Type B pancreatic cell (in vitro differentiated cells): ENCODE measurements at regions not wholly inside any gene's neighbourhood (a gene's known extent, or its start where the extent isn't known, plus 50 kb on each side); places are given as distances from the start of the nearest gene placed in this dataset.

Experiments
- DNase-seq: peaks from one replicate; pipeline ENCODE4 v3.0.0; 2021; ENCODE audit warnings: mixed read lengths; ENCODE audit not compliant: unreplicated experiment; ENCODE audit errors: extremely low spot score
- H3K27ac Mint-ChIP-seq: 2 replicates; pipeline ENCODE4 v1.8.0; 2021; ENCODE audit warnings: mild to moderate bottlenecking, mixed read lengths
- H3K27me3 Mint-ChIP-seq: 2 replicates; pipeline ENCODE4 v1.8.0; 2021; ENCODE audit warnings: mixed read lengths
- H3K36me3 Mint-ChIP-seq: 2 replicates; pipeline ENCODE4 v1.8.0; 2021; ENCODE audit warnings: mixed read lengths
- H3K4me1 Mint-ChIP-seq: one replicate; pipeline ENCODE4 v1.8.0; 2021; ENCODE audit warnings: mixed read lengths; ENCODE audit not compliant: unreplicated experiment
- H3K4me3 Mint-ChIP-seq: 2 replicates; pipeline ENCODE4 v1.8.0; 2021; ENCODE audit warnings: mild to moderate bottlenecking, mixed read lengths
- H3K9me3 Mint-ChIP-seq: 2 replicates; pipeline ENCODE4 v1.8.0; 2021; ENCODE audit warnings: mixed read lengths
- TF ChIP-seq, protein P1 (sequence below): fragments of 200-600 bp; sonication (generic); conservative IDR thresholded peaks from 2 replicates; pipeline ENCODE4 v1.5.0; 2021; ENCODE audit warnings: antibody characterized with exemption, mild to moderate bottlenecking

DNA sequence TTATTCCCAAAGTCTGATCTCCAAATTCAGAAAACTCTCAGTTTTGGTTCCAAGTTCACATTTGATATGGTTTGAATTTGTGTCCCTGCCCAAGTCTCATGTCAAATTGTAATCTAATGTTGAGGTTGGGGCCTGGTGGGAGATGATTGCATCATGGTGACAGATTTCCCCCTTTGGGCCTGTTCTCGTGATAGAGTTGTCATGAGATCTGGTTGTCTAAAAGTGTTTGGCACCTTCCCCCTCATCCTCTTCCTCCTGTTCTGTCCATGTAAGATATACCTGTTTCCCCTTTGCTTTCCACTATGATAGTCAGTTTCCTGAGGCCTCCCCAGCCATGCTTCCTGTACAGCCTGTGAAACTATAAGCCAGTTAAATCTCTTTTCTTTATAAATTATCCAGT is 138.6 kb downstream of the ARL4A start:
- H3K27ac Mint-ChIP-seq: no peak overlapping the region
- no peaks in the 10 kb centered on the region for H3K36me3 Mint-ChIP-seq
- TF ChIP-seq, protein P1, sequence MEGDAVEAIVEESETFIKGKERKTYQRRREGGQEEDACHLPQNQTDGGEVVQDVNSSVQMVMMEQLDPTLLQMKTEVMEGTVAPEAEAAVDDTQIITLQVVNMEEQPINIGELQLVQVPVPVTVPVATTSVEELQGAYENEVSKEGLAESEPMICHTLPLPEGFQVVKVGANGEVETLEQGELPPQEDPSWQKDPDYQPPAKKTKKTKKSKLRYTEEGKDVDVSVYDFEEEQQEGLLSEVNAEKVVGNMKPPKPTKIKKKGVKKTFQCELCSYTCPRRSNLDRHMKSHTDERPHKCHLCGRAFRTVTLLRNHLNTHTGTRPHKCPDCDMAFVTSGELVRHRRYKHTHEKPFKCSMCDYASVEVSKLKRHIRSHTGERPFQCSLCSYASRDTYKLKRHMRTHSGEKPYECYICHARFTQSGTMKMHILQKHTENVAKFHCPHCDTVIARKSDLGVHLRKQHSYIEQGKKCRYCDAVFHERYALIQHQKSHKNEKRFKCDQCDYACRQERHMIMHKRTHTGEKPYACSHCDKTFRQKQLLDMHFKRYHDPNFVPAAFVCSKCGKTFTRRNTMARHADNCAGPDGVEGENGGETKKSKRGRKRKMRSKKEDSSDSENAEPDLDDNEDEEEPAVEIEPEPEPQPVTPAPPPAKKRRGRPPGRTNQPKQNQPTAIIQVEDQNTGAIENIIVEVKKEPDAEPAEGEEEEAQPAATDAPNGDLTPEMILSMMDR: no peak
- no peaks in the 10 kb centered on the region for H3K27me3 Mint-ChIP-seq
- no peak for DNase-seq
- H3K4me3 Mint-ChIP-seq: no peak overlapping the region
- no peaks in the 10 kb centered on the region for H3K9me3 Mint-ChIP-seq
- H3K4me1 Mint-ChIP-seq: no peaks in the 10 kb centered on the region

DNA sequence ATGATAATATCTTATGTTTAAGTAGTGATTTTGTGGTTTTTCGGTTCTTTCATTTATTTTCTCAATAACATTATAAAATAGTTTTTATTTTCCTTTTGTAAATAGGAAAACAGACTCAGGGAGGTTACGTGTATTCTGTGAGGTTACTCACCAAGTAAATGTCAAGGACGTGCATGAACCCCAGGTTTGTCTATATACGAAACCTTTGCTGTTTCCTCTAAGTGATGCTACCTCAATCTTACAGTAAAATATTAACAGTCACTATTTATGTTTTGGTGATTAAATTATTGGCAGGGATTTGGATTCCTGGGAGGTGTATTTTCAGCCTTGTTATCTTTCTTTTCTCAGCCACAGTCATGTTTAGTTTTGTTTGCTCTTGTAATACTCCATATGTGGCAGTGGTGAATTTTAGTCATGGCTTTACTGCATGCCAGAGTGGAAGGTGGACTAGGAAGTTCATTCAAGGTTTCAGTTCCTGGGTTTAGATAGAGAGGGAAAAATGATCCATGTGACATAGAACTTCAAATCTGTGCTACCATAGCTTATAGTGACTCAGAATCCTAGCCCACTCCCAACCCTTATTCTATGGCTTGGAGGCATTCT is 139.9 kb downstream of the ARL4A start:
- Mint-ChIP-seq H3K36me3 (no peaks in the 10 kb centered on the region), H3K27ac (no peak overlapping the region), H3K4me1 (no peaks in the 10 kb centered on the region), H3K9me3 (no peaks in the 10 kb centered on the region), H3K27me3 (no peaks in the 10 kb centered on the region), H3K4me3 (no peak overlapping the region)
- no peak for DNase-seq
- TF ChIP-seq, protein P1: no peak

DNA sequence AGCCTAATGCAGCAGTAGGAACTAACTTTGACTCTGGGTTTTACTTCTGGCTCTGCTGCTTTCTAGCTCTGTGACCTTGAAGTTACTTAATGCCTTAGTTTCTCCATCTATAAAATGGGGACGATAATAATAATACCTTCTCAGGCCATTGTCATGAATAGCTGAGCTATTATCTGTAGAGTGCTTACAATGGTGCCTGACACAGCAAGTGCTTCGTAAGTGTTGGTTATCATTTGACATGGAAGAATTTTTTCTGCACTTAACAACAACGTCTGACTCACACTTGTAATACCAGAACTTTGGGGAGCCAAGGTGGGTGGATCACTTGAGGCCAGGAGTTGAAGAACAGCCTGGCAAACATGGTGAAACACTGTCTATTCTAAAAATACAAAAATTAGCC is 140.5 kb downstream of the ARL4A start:
- H3K36me3 Mint-ChIP-seq: no peaks in the 10 kb centered on the region
- no peaks in the 10 kb centered on the region for H3K4me1 Mint-ChIP-seq
- H3K27me3 Mint-ChIP-seq: no peaks in the 10 kb centered on the region
- TF ChIP-seq, protein P1: no peak
- H3K9me3 Mint-ChIP-seq: peaks cover 2% of the 10 kb centered on the region
- H3K27ac Mint-ChIP-seq: no peak overlapping the region
- no peak for DNase-seq
- no peak overlapping the region for H3K4me3 Mint-ChIP-seq

DNA sequence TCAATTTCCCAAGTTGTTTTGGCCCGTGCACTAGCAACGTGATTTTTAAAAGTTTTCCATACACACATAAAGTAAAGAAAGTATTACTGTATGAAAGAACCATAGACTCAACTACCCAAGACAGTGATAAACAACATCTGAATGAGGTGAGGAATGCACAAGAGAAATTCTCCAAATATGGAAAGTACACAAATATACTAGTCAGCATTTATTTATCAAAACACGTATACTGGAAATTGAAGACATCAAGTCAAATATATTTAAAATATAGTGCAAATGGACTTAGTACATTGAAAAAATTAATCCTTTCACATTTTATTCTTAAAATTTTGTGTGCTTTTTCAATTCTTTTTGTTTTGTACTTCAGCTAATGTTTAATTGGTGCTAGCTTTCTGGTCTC is 143.6 kb downstream of the ARL4A start:
- Mint-ChIP-seq H3K4me3 (no peak overlapping the region), H3K27ac (no peak overlapping the region), H3K36me3 (no peaks in the 10 kb centered on the region), H3K9me3 (peaks cover 9% of the 10 kb centered on the region), H3K27me3 (no peaks in the 10 kb centered on the region), H3K4me1 (no peaks in the 10 kb centered on the region)
- DNase-seq: no peak
- TF ChIP-seq, protein P1: no peak

DNA sequence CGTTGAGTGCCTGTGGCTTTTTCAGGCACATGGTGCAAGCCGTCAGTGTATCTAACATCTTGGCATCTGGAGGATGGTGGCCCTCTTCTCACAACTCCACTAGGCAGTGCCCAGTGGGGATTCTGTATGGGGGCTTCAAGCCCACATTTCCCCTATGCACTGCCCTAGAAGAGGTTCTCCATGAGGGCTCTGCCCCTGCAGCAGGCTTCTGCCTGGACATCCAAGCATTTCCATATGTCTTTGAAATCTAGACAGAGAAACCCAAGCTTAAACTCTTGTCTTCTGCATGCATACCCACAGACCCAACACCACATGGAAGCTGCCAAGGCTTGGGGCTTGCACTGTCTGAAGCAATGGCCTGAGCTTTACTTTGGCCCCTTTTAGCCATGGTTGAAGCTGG is 146.4 kb downstream of the ARL4A start:
- no peak overlapping the region for H3K4me3 Mint-ChIP-seq
- H3K27ac Mint-ChIP-seq: no peak overlapping the region
- H3K36me3 Mint-ChIP-seq: no peaks in the 10 kb centered on the region
- no peak for DNase-seq
- no peaks in the 10 kb centered on the region for H3K27me3 Mint-ChIP-seq
- no peaks in the 10 kb centered on the region for H3K4me1 Mint-ChIP-seq
- H3K9me3 Mint-ChIP-seq: peaks cover 9% of the 10 kb centered on the region
- TF ChIP-seq, protein P1: no peak

DNA sequence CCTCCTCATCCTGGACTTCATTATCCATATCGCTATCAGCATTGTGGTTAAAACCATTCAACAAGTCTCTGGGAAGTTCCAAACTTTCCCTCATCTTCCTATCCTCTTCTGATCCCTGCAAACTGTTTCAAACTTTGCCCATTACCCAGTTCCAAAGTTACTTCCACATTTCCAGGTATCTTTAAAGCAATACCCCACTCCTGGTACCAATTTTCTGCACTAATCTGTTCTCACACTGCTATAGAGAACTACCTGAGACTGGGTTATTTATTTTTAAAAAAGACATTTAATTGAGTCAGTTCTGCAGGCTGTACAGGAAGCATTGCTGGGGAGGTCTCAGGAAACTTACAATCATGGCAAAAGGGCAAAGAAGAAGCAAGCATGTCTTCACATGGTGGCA is 147.3 kb downstream of the ARL4A start:
- Mint-ChIP-seq H3K9me3 (peaks cover 9% of the 10 kb centered on the region), H3K27me3 (no peaks in the 10 kb centered on the region), H3K27ac (no peak overlapping the region), H3K36me3 (no peaks in the 10 kb centered on the region), H3K4me3 (no peak overlapping the region), H3K4me1 (no peaks in the 10 kb centered on the region)
- TF ChIP-seq, protein P1: no peak
- no peak for DNase-seq
